GM18508 (cell line): ENCODE measurements at regions not wholly inside any gene's neighbourhood (a gene's known extent, or its start where the extent isn't known, plus 50 kb on each side); places are given as distances from the start of the nearest gene placed in this dataset.
"Not testable (repeated sequence)": the region's sequence is repeated elsewhere in the genome, so short reads cannot be mapped to it uniquely, and the experiment has no call there.

ENCODE experiments used
- ATAC-seq: cut with Tn5 transposase; IDR thresholded peaks from one replicate; pipeline ENCODE4 v1.9.1; 2021; ENCODE audit warnings: moderate number of reproducible peaks; ENCODE audit not compliant: insufficient read depth, unreplicated experiment

GRCh38 chr2:142827170-142827569, 50.3 kb upstream of the KYNU start:
- no peak for ATAC-seq

GRCh38 chr2:142825861-142826260, 51.6 kb upstream of the KYNU start:
- ATAC-seq, result no peak

- no peak for ATAC-seq
Measured at GRCh38 chr2:142824756-142825155, 52.7 kb upstream of the KYNU start.

- ATAC-seq, result no peak
Measured at GRCh38 chr2:142822190-142822589, 55.3 kb upstream of the KYNU start.

- ATAC-seq, result no peak
Measured at GRCh38 chr2:142819411-142819810, 58.1 kb upstream of the KYNU start.

- no peak for ATAC-seq
Measured at GRCh38 chr2:142815375-142815774, 62.1 kb upstream of the KYNU start.

- ATAC-seq, result no peak
Measured at GRCh38 chr2:142813830-142814829, 63.3 kb upstream of the KYNU start.

GRCh38 chr2:142811644-142812043, 65.8 kb upstream of the KYNU start:
- ATAC-seq, result not testable (repeated sequence)

GRCh38 chr2:142805244-142805643, 72.2 kb upstream of the KYNU start:
- ATAC-seq, result no peak

GRCh38 chr2:142803158-142803557, 74.3 kb upstream of the KYNU start:
- ATAC-seq, result no peak

GRCh38 chr2:142796588-142796987, 80.9 kb upstream of the KYNU start:
- no peak for ATAC-seq

- ATAC-seq, result no peak
Measured at GRCh38 chr2:142796161-142796560, 81.3 kb upstream of the KYNU start.

GRCh38 chr2:142794850-142795249, 82.6 kb upstream of the KYNU start:
- ATAC-seq, result no peak

- ATAC-seq, result not testable (repeated sequence)
Measured at GRCh38 chr2:142792328-142792727, 85.1 kb upstream of the KYNU start.

- no peak for ATAC-seq
Measured at GRCh38 chr2:142791335-142791734, 86.1 kb upstream of the KYNU start.

GRCh38 chr2:142786918-142787702, 90.4 kb upstream of the KYNU start:
- ATAC-seq, result no peak

GRCh38 chr2:142782942-142783443, 94.5 kb upstream of the KYNU start:
- ATAC-seq, result no peak

GRCh38 chr2:142781146-142781545, 96.3 kb upstream of the KYNU start:
- ATAC-seq, result no peak

GRCh38 chr2:142778289-142778688, 99.2 kb upstream of the KYNU start:
- no peak for ATAC-seq

- ATAC-seq, result no peak
Measured at GRCh38 chr2:142777742-142778141, 99.7 kb upstream of the KYNU start.

GRCh38 chr2:142769761-142770160, 107.7 kb upstream of the KYNU start:
- ATAC-seq, result no peak
